ENCODE measurements at regions not wholly inside any gene's neighbourhood (a gene's known extent, or its start where the extent isn't known, plus 50 kb on each side); places are given as distances from the start of the nearest gene placed in this dataset.
A peak's percentile ranks its signal among the peaks of the same experiment; 100 is the strongest.

DNA sequence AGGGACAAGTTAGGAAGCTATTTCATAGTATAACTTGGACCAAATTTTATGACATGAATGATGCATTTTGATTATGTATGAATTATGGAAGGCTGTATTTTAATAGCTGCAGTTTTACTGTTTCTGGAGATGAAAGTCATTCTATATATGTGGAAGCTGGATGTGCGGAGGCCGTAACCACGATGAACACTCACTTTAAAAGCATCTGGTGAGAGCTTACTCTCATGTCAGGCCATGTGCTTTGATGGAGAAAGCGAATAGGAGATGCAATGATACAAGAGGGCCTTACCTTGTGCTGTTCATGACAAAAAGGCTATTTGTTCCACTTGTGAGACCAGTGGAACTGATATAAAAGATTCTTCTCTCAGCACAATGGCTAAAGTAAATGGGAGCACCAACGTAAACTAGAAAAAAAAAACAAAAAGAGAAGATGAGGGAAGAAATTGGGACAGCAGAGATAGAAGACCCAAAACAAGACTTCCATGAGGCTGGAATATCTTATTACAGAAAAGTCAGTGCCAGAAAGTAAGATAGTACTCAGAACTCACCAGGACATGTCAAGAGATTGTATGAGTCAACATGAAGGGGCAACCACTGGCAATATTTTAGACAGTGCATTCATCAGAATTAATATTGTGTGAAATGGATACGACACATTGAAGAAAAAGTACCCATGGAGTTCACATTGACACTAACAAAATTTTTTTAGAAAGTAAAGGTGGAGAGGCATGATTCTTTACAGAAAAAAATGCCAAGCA, 63.3 kb upstream of the GAB1 start:
- no peak for ATAC-seq
- intact Hi-C loops (cut with DNase I) = no loop called here
- no peak for DNase-seq (ENCODE audit: low spot score)

DNA sequence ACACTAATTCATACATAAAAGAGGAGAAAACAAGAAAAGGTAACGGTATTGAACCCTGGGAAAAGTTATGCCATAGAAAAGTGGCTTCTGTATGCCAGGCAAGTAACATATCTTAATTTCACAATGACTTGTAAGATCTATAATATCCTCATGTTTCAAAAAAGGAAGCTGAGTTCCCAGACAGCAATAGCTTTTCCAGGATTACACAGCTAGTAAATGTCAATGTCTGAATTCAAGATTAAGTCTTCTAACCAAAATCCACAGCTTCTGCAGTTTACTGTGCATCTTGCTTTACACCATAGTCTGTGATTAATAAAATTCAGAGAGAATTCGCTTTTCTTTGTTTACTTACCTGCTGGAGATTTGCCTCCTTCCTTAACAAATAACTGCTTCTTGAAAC, 55.8 kb upstream of the GAB1 start:
- intact Hi-C loops (cut with DNase I) = no loop called here
- DNase-seq (ENCODE audit: low spot score) (no peak), ATAC-seq (no peak)

DNA sequence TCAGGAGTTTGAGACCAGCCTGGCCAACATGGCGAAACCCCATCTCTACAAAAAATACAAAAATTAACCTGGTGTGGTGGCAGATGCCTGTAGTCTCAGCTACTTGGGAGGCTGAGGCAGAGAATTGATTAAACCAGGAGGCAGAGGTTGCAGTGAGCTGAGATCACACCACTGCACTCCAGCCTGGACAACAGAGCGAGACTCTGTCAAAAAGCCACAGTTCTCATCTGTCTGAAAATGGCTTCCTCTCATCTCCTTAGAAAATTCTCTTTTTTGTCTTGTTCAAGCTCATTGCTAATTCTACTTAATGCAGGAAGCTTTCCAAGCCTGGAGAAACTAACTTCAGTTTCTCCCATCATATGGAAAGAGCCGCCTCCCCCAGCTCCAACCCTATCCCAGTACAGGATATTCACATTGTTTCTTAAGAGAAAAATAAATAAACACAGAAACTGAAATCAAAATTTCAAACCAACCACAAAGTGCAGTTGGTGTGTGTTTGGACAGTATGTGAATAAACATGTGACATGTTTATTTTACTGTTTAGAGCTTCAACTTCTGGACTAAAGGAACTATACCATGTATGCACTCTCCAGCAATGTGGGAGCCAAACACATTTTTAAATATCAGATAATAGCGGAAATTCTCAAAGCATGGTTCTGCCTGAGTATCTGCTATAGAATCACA, 55.0 kb upstream of the GAB1 start:
- no peak for DNase-seq (ENCODE audit: low spot score)
- intact Hi-C loops (cut with DNase I) = no loop called here
- no peak for ATAC-seq

DNA sequence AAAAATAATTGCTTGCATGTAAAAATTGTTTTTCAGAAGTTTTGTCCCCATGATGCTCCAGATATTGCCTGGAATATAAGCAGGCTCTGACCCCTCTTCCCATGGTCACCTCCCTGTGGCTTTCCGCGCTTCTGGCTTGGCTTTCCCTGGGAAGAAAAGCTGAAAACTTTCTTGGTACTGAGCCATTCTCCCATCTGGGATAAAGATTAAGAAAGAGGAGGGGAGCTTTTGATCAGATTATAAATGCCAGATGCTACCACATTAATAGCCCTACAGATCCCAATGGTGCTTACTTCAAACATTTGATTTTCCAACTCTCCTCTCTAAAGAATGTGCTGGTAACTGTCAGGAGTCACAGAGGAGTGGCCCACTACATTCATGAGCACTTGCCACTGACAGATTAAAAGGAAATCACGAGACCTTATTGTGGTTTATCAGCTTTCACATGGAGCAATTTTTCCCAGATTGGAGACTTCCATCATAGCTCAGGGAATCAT, 54.4 kb upstream of the GAB1 start:
- DNase-seq (ENCODE audit: low spot score) (peak; percentile 70), ATAC-seq (peak; percentile 82)
- intact Hi-C loops (cut with DNase I) = no loop called here

DNA sequence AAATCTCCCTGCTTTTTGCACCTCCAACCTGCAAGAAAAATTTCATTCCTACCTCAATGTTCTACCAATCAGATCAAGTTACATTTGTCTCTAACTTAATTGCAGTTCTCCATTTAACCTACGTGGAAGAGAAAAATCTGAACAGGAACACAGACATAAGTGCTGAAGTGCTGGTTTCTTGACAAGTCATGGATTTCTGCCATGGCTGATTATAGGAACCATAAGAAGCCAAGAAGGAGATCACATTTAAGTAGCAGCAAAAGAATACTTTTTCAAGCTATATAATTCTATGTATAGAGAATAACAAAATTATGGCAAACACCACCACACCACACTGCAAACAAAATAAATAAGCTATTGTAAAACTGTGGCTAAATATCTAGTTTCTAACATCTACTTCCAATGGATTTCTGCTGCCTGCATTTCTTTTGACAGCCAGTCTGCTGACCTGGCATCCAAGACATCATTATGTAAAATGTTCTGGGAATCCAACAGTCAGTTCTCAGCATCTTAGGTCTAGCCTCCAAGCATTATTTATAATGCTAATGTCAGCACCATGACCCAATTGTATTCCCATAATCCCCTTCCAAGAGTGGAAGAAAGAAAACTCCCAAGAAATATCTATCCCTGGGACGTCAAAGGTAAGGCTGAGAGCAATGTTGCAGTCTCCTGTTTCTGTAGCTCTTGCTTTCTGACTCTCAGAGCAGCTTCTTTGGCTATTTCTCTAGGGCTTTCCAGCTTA, 50.8 kb upstream of the GAB1 start:
- ATAC-seq (peak; percentile 69), DNase-seq (ENCODE audit: low spot score) (no peak)
- intact Hi-C loops (cut with DNase I) = no loop called here

DNA sequence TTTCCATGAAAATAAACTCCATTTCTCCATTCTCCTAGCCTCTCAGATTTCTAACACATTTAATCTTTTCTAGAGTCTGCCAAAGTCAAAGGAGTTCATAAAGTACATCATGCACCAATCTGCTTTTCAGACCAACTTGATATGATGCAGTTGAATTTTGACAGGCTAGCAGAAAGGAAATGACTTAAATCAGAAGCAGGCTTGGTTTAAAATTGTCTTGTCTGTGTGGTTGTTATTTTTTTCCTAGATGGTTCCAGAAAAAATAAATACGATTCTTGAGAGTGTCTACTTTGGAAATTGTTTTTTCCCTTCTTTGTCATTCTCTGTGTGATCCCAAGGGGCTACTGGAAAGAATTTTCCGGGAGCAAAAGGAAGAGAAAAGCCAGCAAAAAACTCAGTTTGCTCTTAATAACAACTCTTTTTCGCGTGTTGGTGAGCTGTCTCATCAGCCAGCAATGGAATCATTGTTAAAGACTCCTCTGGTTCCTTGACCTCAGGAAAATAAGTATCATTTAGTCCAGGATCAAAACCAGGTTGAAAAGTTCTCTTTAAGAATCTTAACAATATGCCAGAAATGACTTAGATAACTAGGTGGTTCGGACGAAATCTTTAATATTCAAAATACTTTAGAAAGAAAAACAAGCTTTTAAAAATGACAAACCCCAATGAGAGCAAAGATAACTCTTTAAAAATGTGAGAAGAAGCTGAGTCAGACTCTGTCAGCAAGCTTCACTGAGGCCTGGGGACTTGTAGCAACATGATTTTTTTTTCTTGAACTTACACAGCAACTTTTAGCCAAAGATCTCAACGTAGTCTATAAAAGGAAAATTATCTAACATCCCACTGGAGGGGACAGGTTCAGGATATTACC, 49.7 kb upstream of the GAB1 start:
- intact Hi-C loops (cut with DNase I) = no loop called here
- DNase-seq (ENCODE audit: low spot score) (no peak), ATAC-seq (peak; percentile 70)

Data from sciatic nerve (tissue), 2 donors.